A673 (cell line): ENCODE measurements at regions not wholly inside any gene's neighbourhood (a gene's known extent, or its start where the extent isn't known, plus 50 kb on each side); places are given as distances from the start of the nearest gene placed in this dataset.

Source experiments
- CTCF ChIP-seq: fragments of 300-800, 200-600 bp; sonication (generic); conservative IDR thresholded peaks from 2 replicates; pipeline ENCODE4 v1.5.1; 2017; ENCODE audit warnings: low read depth, mild to moderate bottlenecking, antibody characterized with exemption, low read length, moderate library complexity, mixed read lengths
- EZH2 ChIP-seq: fragments of 200-600 bp; sonication (generic); IDR thresholded peaks from 2 replicates; pipeline ENCODE4 v1.6.1; 2017; ENCODE audit warnings: borderline replicate concordance, low read depth, mild to moderate bottlenecking, mixed read lengths, antibody characterized with exemption, low read length; ENCODE audit not compliant: poor library complexity, severe bottlenecking

DNA sequence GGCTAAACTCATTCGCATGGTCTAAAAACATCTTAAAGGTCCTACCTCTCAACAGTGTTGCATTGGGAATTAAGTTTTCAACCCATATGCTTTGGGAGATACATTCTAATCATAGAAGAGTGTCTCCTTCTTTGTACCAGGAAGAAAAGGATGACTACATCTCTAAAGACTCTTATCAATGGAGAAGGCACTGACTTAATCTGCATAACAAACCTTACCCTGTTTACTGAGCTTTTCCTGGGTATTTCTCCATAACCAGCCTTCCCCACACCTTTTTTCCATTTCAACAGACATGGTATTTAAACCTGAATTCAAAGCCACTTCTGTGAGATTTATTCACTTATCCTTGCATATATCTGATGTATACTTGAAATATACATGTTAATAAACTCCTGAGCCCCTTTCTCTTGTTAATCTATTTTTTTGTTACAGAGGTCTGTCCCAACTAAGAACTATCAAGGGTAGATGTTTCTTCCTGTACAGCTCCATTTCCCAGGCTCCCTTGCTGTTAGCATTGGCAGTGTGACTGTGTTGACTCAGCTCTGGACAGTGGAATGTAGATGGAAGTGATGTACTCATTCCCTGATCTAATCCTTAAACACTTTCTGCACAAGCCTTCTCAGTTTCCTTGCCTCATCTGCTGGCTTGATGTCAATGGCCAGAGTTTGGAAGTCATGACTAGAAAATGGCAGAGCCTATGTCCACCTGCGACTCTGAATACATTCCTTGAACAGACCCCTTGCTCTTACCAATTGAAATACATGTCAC is 148.9 kb upstream of the CPEB2 start:
- no peak for TF ChIP-seq EZH2
- TF ChIP-seq CTCF: no peak
